Endodermal cell (in vitro differentiated cells): ENCODE measurements at regions not wholly inside any gene's neighbourhood (a gene's known extent, or its start where the extent isn't known, plus 50 kb on each side); places are given as distances from the start of the nearest gene placed in this dataset.

ENCODE experiments used
- DNase-seq: peaks from one replicate; pipeline ENCODE4 v3.0.0-alpha.2; 2017
- H3K27ac ChIP-seq: 2 replicates; pipeline ENCODE4 v1.5.1; 2013; ENCODE audit warnings: mild to moderate bottlenecking, low read depth, low read length, moderate library complexity
- H3K27me3 ChIP-seq: 2 replicates; pipeline ENCODE4 v1.6.1; 2013; ENCODE audit warnings: mild to moderate bottlenecking, low read length, moderate library complexity; ENCODE audit not compliant: insufficient read depth, control insufficient read depth, poor library complexity, severe bottlenecking
- H3K36me3 ChIP-seq: 2 replicates; pipeline ENCODE4 v1.7.0; 2013; ENCODE audit warnings: mild to moderate bottlenecking, low read length, moderate library complexity; ENCODE audit not compliant: control insufficient read depth, insufficient read depth
- H3K4me1 ChIP-seq: one replicate; pipeline ENCODE4 v1.7.0; 2013; ENCODE audit warnings: low read length; ENCODE audit not compliant: control insufficient read depth, insufficient read depth
- H3K4me3 ChIP-seq: 2 replicates; pipeline ENCODE4 v1.5.1; 2013; ENCODE audit warnings: mild to moderate bottlenecking, low read length, moderate library complexity
- H3K9ac ChIP-seq: 2 replicates; pipeline ENCODE4 v1.6.1; 2013; ENCODE audit warnings: mild to moderate bottlenecking, low read length, moderate library complexity; ENCODE audit not compliant: poor library complexity, severe bottlenecking; ENCODE audit errors: extremely low read depth
- H3K9me3 ChIP-seq: 2 replicates; pipeline ENCODE4 v1.6.1; 2013; ENCODE audit warnings: mild to moderate bottlenecking, low read length, moderate library complexity; ENCODE audit not compliant: control insufficient read depth
- H3K27ac Mint-ChIP-seq: 2 replicates; pipeline ENCODE4 v1.8.0; 2020; ENCODE audit warnings: mixed read lengths
- H3K27me3 Mint-ChIP-seq: 2 replicates; pipeline ENCODE4 v1.8.0; 2021; ENCODE audit warnings: mild to moderate bottlenecking, mixed read lengths; ENCODE audit not compliant: insufficient read depth
- H3K36me3 Mint-ChIP-seq: 2 replicates; pipeline ENCODE4 v1.8.0; 2020; ENCODE audit warnings: low read depth, mixed read lengths
- H3K4me1 Mint-ChIP-seq: 2 replicates; pipeline ENCODE4 v1.8.0; 2020; ENCODE audit warnings: mixed read lengths
- H3K4me3 Mint-ChIP-seq: 2 replicates; pipeline ENCODE4 v1.8.0; 2020; ENCODE audit warnings: mild to moderate bottlenecking, moderate library complexity, mixed read lengths
- H3K9me3 Mint-ChIP-seq: 2 replicates; pipeline ENCODE4 v1.8.0; 2020; ENCODE audit warnings: mild to moderate bottlenecking, mixed read lengths
- WGBS, 2 experiments: methylation state at CpG; one replicate each; pipeline versions ENCODE4 v1.1.5 to v1.1.7; 2013; ENCODE audit warnings: missing lambda C conversion rate in 2 of 2, mixed read lengths in 1 of 2; ENCODE audit not compliant: insufficient coverage in 1 of 2, insufficient read length in 1 of 2; 5-methylcytosine and 5-hydroxymethylcytosine counted together
- TF ChIP-seq, protein P1 (sequence below): fragments of 200-600 bp; sonication (generic); conservative IDR thresholded peaks from 2 replicates; pipeline ENCODE4 v1.5.0; 2021; ENCODE audit warnings: antibody characterized with exemption, mild to moderate bottlenecking

GRCh38 chr6:170086639-170087420 is 204.0 kb downstream of the DLL1 start:
- Histone ChIP-seq H3K4me3 (no peak overlapping the region), H3K36me3 (no peaks in the 10 kb centered on the region), H3K9me3 (no peaks in the 10 kb centered on the region), H3K4me1 (no peaks in the 10 kb centered on the region), H3K27me3 (no peaks in the 10 kb centered on the region), H3K27ac (no peak overlapping the region), H3K9ac (no peak overlapping the region)
- H3K4me3 Mint-ChIP-seq = no peak overlapping the region
- DNase-seq = peak; percentile 30
- TF ChIP-seq, protein P1, sequence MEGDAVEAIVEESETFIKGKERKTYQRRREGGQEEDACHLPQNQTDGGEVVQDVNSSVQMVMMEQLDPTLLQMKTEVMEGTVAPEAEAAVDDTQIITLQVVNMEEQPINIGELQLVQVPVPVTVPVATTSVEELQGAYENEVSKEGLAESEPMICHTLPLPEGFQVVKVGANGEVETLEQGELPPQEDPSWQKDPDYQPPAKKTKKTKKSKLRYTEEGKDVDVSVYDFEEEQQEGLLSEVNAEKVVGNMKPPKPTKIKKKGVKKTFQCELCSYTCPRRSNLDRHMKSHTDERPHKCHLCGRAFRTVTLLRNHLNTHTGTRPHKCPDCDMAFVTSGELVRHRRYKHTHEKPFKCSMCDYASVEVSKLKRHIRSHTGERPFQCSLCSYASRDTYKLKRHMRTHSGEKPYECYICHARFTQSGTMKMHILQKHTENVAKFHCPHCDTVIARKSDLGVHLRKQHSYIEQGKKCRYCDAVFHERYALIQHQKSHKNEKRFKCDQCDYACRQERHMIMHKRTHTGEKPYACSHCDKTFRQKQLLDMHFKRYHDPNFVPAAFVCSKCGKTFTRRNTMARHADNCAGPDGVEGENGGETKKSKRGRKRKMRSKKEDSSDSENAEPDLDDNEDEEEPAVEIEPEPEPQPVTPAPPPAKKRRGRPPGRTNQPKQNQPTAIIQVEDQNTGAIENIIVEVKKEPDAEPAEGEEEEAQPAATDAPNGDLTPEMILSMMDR = no peak
- H3K36me3 Mint-ChIP-seq = no peaks in the 10 kb centered on the region
- peaks cover 4% of the 10 kb centered on the region for H3K9me3 Mint-ChIP-seq
- H3K27me3 Mint-ChIP-seq = no peaks in the 10 kb centered on the region
- WGBS, 2 experiments = 91 to 95% methylated on average over 40 to 46 of the region's 49 CpGs
- peaks cover 3% of the 10 kb centered on the region for H3K4me1 Mint-ChIP-seq
- H3K27ac Mint-ChIP-seq = no peak overlapping the region

DNA sequence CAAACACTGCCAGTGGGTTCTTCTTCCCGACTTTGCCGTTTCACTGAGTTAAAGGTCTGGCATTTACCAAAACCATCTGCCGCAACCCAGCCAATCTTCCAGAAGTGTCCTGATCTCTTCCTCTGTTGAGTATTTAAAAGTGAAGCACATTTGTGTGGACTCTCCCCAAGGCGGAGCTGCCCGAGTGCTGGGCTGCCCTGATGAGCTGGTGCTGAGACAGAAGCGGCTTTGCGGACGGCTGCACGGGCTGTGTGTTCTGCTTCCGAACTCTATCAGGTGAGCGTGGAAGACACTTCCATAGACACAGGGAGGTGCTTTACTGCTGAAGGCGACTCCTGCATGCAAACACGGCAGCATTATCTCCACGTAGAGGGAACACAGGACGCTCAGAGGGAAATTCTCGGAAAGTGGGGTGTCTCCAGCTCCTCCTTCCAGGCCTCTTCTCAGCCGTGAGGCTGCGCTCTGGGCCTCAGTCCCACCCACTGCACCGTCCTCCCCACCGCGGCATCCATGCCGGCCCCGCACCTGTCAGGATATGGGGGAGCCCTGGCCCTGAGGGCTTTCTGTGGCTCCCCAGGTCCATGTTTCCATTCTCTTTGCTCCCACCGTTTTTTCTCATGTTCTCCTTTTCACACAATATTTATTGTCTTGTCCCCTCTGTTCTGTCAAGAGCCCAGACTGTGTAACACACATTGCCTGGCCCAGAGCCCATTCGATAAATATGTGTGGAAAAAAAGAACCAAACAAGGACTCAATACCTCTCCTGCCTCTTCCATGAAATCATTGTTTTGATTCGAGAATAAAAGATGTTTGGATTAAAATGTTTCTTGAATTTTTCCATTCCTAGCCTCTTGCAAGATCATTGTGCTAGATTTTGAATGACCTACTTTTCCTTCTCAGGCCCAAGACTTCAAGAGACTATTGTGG is 205.1 kb downstream of the DLL1 start:
- peak; percentile 38 for DNase-seq
- Histone ChIP-seq H3K9me3 (no peaks in the 10 kb centered on the region), H3K4me1 (no peaks in the 10 kb centered on the region), H3K27me3 (no peaks in the 10 kb centered on the region), H3K36me3 (no peaks in the 10 kb centered on the region), H3K27ac (no peak overlapping the region), H3K4me3 (no peak overlapping the region), H3K9ac (no peak overlapping the region)
- H3K4me3 Mint-ChIP-seq = no peak overlapping the region
- TF ChIP-seq, protein P1 = no peak
- 84 to 85% methylated on average over 20 to 26 of the region's 26 CpGs for WGBS, 2 experiments
- no peaks in the 10 kb centered on the region for H3K27me3 Mint-ChIP-seq
- no peak overlapping the region for H3K27ac Mint-ChIP-seq
- no peaks in the 10 kb centered on the region for H3K36me3 Mint-ChIP-seq
- peaks cover 4% of the 10 kb centered on the region for H3K9me3 Mint-ChIP-seq
- no peaks in the 10 kb centered on the region for H3K4me1 Mint-ChIP-seq

DNA sequence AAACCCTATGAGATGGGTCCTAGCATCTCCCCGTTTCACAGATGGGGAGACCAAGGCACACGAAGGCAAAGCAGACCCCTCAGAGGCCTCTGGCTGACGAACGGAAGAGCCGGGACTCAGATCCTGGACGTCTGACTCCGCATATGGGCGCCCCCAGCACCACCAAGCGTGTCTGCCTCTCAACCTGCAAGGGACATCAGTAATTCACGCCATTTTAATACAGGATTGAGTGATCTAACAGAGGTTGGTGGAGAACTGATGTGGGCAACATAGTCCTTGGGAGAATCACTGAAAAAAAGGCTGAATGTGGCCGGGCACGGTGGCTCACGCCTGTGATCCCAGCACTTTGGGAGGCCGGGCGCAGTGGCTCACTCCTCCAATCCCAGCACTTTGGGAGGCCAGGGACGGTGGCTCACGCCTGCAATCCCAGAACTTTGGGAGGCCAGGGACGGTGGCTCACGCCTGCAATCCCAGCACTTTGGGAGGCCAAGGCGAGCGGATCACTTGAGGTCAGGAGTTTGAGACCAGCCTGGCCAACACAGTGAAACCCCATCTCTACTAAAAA is 206.6 kb downstream of the DLL1 start:
- H3K4me3 Mint-ChIP-seq = no peak overlapping the region
- peaks cover 5% of the 10 kb centered on the region for H3K9me3 Mint-ChIP-seq
- TF ChIP-seq, protein P1 = no peak
- no peak overlapping the region for H3K4me3 ChIP-seq
- no peak overlapping the region for H3K9ac ChIP-seq
- H3K27me3 Mint-ChIP-seq = no peaks in the 10 kb centered on the region
- H3K4me1 Mint-ChIP-seq = no peaks in the 10 kb centered on the region
- no peaks in the 10 kb centered on the region for H3K9me3 ChIP-seq
- H3K27ac Mint-ChIP-seq = no peak overlapping the region
- no peaks in the 10 kb centered on the region for H3K36me3 ChIP-seq
- WGBS, 2 experiments = 89 to 90% methylated on average over 14 to 20 of the region's 21 CpGs
- H3K4me1 ChIP-seq = no peaks in the 10 kb centered on the region
- H3K27ac ChIP-seq = no peak overlapping the region
- no peak for DNase-seq
- no peaks in the 10 kb centered on the region for H3K36me3 Mint-ChIP-seq
- no peaks in the 10 kb centered on the region for H3K27me3 ChIP-seq
